IMR-90 (cell line): ENCODE measurements at regions not wholly inside any gene's neighbourhood (a gene's known extent, or its start where the extent isn't known, plus 50 kb on each side); places are given as distances from the start of the nearest gene placed in this dataset.

ENCODE experiments used
- BHLHE40 ChIP-seq: fragments of 150-350 bp; IDR thresholded peaks from 2 replicates; pipeline ENCODE4 v1.6.1; 2016; ENCODE audit warnings: mild to moderate bottlenecking, low read depth, low read length
- CHD1 ChIP-seq: IDR thresholded peaks from 2 replicates; pipeline ENCODE4 v1.6.1; 2012; ENCODE audit warnings: low read depth, low read length, improper control_type of control experiment
- MAZ ChIP-seq: IDR thresholded peaks from 2 replicates; pipeline ENCODE4 v1.6.1; 2012; ENCODE audit warnings: low read depth, mild to moderate bottlenecking, low read length, improper control_type of control experiment, moderate library complexity, borderline replicate concordance
- MXI1 ChIP-seq: IDR thresholded peaks from 2 replicates; pipeline ENCODE4 v1.6.1; 2012; ENCODE audit warnings: low read depth, mild to moderate bottlenecking, low read length, moderate library complexity, borderline replicate concordance
- NFE2L2 ChIP-seq: fragments of 150-350 bp; IDR thresholded peaks from 2 replicates; pipeline ENCODE4 v1.6.1; 2016; ENCODE audit warnings: low read depth, mild to moderate bottlenecking, low read length
- POLR2A ChIP-seq: IDR thresholded peaks from 2 replicates; pipeline ENCODE4 v1.6.1; 2012; ENCODE audit warnings: mild to moderate bottlenecking, low read depth, low read length
- RAD21 ChIP-seq: IDR thresholded peaks from 2 replicates; pipeline ENCODE4 v1.6.1; 2012; ENCODE audit warnings: low read length, improper control_type of control experiment
- RCOR1 ChIP-seq: IDR thresholded peaks from 2 replicates; pipeline ENCODE4 v1.6.1; 2012; ENCODE audit warnings: mild to moderate bottlenecking, low read length, improper control_type of control experiment; ENCODE audit not compliant: insufficient replicate concordance
- RFX5 ChIP-seq: IDR thresholded peaks from 2 replicates; pipeline ENCODE4 v1.8.0; 2012; ENCODE audit warnings: low read depth, mild to moderate bottlenecking, low read length, moderate library complexity
- SMC3 ChIP-seq: fragments of 150-350 bp; IDR thresholded peaks from 2 replicates; pipeline ENCODE4 v1.6.1; 2016; ENCODE audit warnings: low read depth, mild to moderate bottlenecking, antibody characterized with exemption, low read length, moderate library complexity
- TF ChIP-seq, protein P1 (sequence below): conservative IDR thresholded peaks from 2 replicates; pipeline ENCODE4 v1.5.1; 2012; ENCODE audit warnings: mild to moderate bottlenecking, low read depth, low read length, improper control_type of control experiment
- TF ChIP-seq, protein P2 (sequence below): fragments of 150-350 bp; IDR thresholded peaks from 2 replicates; pipeline ENCODE4 v1.6.1; 2016; ENCODE audit warnings: low read depth, mild to moderate bottlenecking, low read length, moderate library complexity, borderline replicate concordance
- TF ChIP-seq, protein P3 (sequence below): fragments of 150-350 bp; IDR thresholded peaks from 2 replicates; pipeline ENCODE4 v1.6.1; 2017; ENCODE audit warnings: mild to moderate bottlenecking, antibody characterized with exemption, low read length, low read depth

DNA sequence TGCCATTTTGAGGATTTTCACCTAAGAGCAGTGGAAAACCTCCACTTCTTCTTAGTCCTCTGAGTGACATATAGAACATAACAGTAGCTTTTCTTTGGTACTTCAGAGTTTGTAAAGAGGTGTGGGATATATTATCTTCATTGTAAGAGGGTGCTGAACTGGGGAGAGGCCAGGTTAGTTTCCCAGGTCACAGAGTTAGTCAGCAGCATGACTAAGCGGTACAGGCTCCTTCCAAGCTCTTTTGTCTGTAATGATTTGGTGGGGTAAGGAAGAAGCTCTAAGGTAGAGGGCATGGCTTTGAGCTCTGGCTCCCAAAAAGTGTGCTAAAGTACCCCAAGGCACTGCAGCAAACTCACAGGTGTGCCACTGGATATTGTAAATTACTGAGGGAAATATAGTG, 325.0 kb upstream of the PLXNA2 start:
- TF ChIP-seq CHD1 (no peak), RFX5 (no peak), POLR2A (no peak), RAD21 (no peak), BHLHE40 (no peak), SMC3 (no peak), MAZ (no peak), MXI1 (no peak), NFE2L2 (no peak), RCOR1 (no peak)
- TF ChIP-seq, protein P1, sequence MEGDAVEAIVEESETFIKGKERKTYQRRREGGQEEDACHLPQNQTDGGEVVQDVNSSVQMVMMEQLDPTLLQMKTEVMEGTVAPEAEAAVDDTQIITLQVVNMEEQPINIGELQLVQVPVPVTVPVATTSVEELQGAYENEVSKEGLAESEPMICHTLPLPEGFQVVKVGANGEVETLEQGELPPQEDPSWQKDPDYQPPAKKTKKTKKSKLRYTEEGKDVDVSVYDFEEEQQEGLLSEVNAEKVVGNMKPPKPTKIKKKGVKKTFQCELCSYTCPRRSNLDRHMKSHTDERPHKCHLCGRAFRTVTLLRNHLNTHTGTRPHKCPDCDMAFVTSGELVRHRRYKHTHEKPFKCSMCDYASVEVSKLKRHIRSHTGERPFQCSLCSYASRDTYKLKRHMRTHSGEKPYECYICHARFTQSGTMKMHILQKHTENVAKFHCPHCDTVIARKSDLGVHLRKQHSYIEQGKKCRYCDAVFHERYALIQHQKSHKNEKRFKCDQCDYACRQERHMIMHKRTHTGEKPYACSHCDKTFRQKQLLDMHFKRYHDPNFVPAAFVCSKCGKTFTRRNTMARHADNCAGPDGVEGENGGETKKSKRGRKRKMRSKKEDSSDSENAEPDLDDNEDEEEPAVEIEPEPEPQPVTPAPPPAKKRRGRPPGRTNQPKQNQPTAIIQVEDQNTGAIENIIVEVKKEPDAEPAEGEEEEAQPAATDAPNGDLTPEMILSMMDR: no peak
- TF ChIP-seq, protein P2, sequence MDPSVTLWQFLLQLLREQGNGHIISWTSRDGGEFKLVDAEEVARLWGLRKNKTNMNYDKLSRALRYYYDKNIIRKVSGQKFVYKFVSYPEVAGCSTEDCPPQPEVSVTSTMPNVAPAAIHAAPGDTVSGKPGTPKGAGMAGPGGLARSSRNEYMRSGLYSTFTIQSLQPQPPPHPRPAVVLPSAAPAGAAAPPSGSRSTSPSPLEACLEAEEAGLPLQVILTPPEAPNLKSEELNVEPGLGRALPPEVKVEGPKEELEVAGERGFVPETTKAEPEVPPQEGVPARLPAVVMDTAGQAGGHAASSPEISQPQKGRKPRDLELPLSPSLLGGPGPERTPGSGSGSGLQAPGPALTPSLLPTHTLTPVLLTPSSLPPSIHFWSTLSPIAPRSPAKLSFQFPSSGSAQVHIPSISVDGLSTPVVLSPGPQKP: no peak
- TF ChIP-seq, protein P3, sequence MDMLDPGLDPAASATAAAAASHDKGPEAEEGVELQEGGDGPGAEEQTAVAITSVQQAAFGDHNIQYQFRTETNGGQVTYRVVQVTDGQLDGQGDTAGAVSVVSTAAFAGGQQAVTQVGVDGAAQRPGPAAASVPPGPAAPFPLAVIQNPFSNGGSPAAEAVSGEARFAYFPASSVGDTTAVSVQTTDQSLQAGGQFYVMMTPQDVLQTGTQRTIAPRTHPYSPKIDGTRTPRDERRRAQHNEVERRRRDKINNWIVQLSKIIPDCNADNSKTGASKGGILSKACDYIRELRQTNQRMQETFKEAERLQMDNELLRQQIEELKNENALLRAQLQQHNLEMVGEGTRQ: no peak
